CD4-positive, CD25-positive, alpha-beta regulatory T cell (primary cell): ENCODE measurements at regions not wholly inside any gene's neighbourhood (a gene's known extent, or its start where the extent isn't known, plus 50 kb on each side); places are given as distances from the start of the nearest gene placed in this dataset.
A peak's percentile ranks its signal among the peaks of the same experiment; 100 is the strongest.
"Not testable (repeated sequence)": the region's sequence is repeated elsewhere in the genome, so short reads cannot be mapped to it uniquely, and the experiment has no call there.

Experiments
- ATAC-seq, 2 donors: fragments of 150-1000 bp; cut with Tn5 transposase; one replicate each; pipeline ENCODE4 v1.10.0; 2021; ENCODE audit warnings: low read depth in 2 of 2, moderate number of reproducible peaks in 2 of 2, moderate library complexity in 1 of 2
- DNase-seq, 3 donors: peaks; one replicate each; pipeline versions ENCODE4 v3.0.0 to v3.0.0-alpha.2; 2012 to 2022; ENCODE audit warnings: mixed read lengths in 1 of 3
- H3K27ac ChIP-seq: one replicate; pipeline ENCODE4 v1.7.0; 2013; ENCODE audit warnings: mild to moderate bottlenecking, low read length; ENCODE audit not compliant: insufficient read depth, poor library complexity, severe bottlenecking
- H3K27me3 ChIP-seq: one replicate; pipeline ENCODE4 v1.7.0; 2013; ENCODE audit warnings: low read length; ENCODE audit not compliant: control insufficient read depth, insufficient read depth
- H3K36me3 ChIP-seq: one replicate; pipeline ENCODE4 v1.7.0; 2013; ENCODE audit warnings: mild to moderate bottlenecking, low read length, moderate library complexity; ENCODE audit not compliant: control insufficient read depth, insufficient read depth
- H3K4me1 ChIP-seq: 2 replicates; pipeline ENCODE4 v1.7.0; 2013; ENCODE audit warnings: mild to moderate bottlenecking, low read length; ENCODE audit not compliant: insufficient read depth, control insufficient read depth, poor library complexity, severe bottlenecking
- H3K4me3 ChIP-seq: one replicate; pipeline ENCODE4 v1.7.0; 2013; ENCODE audit warnings: low read depth, mild to moderate bottlenecking, low read length, moderate library complexity
- H3K9me3 ChIP-seq, 2 experiments: 1 replicate in 1 of 2; 2 replicates in 1 of 2; pipeline ENCODE4 v1.7.0; 2013; ENCODE audit warnings: low read length in 2 of 2, mild to moderate bottlenecking in 1 of 2, moderate library complexity in 1 of 2; ENCODE audit not compliant: control insufficient read depth in 2 of 2
- H3K27ac Mint-ChIP-seq, 3 donors: one replicate each; pipeline ENCODE4 v1.8.0; 2020 to 2022; ENCODE audit warnings: mild to moderate bottlenecking in 3 of 3, mixed read lengths in 3 of 3, moderate library complexity in 2 of 3
- H3K27me3 Mint-ChIP-seq: one replicate; pipeline ENCODE4 v1.8.0; 2022; ENCODE audit warnings: mild to moderate bottlenecking, mixed read lengths
- H3K36me3 Mint-ChIP-seq: one replicate; pipeline ENCODE4 v1.8.0; 2020; ENCODE audit warnings: mixed read lengths
- H3K4me1 Mint-ChIP-seq, 4 donors: one replicate each; pipeline ENCODE4 v1.8.0; 2020 to 2022; ENCODE audit warnings: mixed read lengths in 4 of 4, mild to moderate bottlenecking in 1 of 4
- H3K4me3 Mint-ChIP-seq, 4 donors: one replicate each; pipeline ENCODE4 v1.8.0; 2020 to 2022; ENCODE audit warnings: mild to moderate bottlenecking in 4 of 4, mixed read lengths in 4 of 4, moderate library complexity in 3 of 4
- H3K9me3 Mint-ChIP-seq, 7 donors: one replicate each; pipeline ENCODE4 v1.8.0; 2020 to 2022; ENCODE audit warnings: mixed read lengths in 7 of 7, mild to moderate bottlenecking in 3 of 7, moderate library complexity in 2 of 7

- not testable (repeated sequence) for H3K27ac Mint-ChIP-seq, DNase-seq, H3K4me3 ChIP-seq, H3K4me3 Mint-ChIP-seq, H3K9me3 Mint-ChIP-seq, H3K9me3 ChIP-seq, ATAC-seq, H3K27me3 Mint-ChIP-seq, H3K4me1 Mint-ChIP-seq, H3K4me1 ChIP-seq, H3K27ac ChIP-seq, H3K36me3 ChIP-seq, H3K27me3 ChIP-seq, H3K36me3 Mint-ChIP-seq
Observed at GRCh38 chr12:9417947-9418668, 189.6 kb downstream of the KLRB1 start.

- H3K4me1 Mint-ChIP-seq, ATAC-seq, H3K36me3 ChIP-seq, H3K27ac ChIP-seq, H3K4me3 ChIP-seq, H3K9me3 ChIP-seq, H3K27ac Mint-ChIP-seq, H3K36me3 Mint-ChIP-seq, H3K27me3 ChIP-seq, H3K4me3 Mint-ChIP-seq, H3K9me3 Mint-ChIP-seq, H3K27me3 Mint-ChIP-seq, H3K4me1 ChIP-seq, DNase-seq: not testable (repeated sequence)
Observed at GRCh38 chr12:9417341-9417740, 190.4 kb downstream of the KLRB1 start.

- H3K4me3 ChIP-seq, H3K4me1 Mint-ChIP-seq, H3K4me3 Mint-ChIP-seq, H3K4me1 ChIP-seq, H3K27me3 ChIP-seq, H3K36me3 Mint-ChIP-seq, H3K27ac Mint-ChIP-seq, H3K9me3 Mint-ChIP-seq, H3K36me3 ChIP-seq, DNase-seq, ATAC-seq, H3K27ac ChIP-seq, H3K27me3 Mint-ChIP-seq, H3K9me3 ChIP-seq: not testable (repeated sequence)
Observed at GRCh38 chr12:9416346-9416745, 191.4 kb downstream of the KLRB1 start.

DNA sequence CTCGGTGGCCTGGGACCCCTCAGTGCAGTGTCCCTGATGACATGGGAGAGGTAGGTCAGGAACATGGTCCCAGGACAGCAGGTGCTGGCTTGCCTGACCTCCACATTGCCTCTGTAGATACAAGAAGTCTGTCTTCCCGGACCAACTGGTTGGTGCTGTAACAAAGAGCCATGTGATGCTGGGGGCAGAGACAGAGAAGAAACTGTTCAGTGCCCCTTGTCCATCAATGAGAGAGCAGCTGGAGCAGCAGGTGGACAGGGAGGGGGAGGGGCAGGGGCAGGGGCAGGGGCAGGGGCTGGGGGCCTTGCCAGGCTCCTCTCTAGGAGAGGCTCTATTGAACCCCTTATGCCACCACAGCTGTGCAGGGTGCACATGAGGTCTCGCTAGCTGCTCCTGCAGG lies 191.8 kb downstream of the KLRB1 start:
- H3K4me1 Mint-ChIP-seq, H3K9me3 Mint-ChIP-seq, H3K27ac ChIP-seq, H3K27me3 Mint-ChIP-seq, H3K27me3 ChIP-seq, H3K4me1 ChIP-seq, H3K4me3 ChIP-seq, DNase-seq, H3K36me3 Mint-ChIP-seq, H3K36me3 ChIP-seq, H3K9me3 ChIP-seq, H3K4me3 Mint-ChIP-seq, ATAC-seq, H3K27ac Mint-ChIP-seq: not testable (repeated sequence)

GRCh38 chr12:9413862-9414261 lies 193.9 kb downstream of the KLRB1 start:
- H3K36me3 ChIP-seq, H3K27me3 ChIP-seq, H3K36me3 Mint-ChIP-seq, H3K4me3 ChIP-seq, H3K4me1 ChIP-seq, H3K9me3 Mint-ChIP-seq, H3K9me3 ChIP-seq, ATAC-seq, H3K4me3 Mint-ChIP-seq, H3K27ac ChIP-seq, H3K27me3 Mint-ChIP-seq, DNase-seq, H3K4me1 Mint-ChIP-seq: not testable (repeated sequence)
- H3K27ac Mint-ChIP-seq: peak overlapping the region in 2 of 3 donors; percentile 74 to 76

- not testable (repeated sequence) for H3K4me1 Mint-ChIP-seq, H3K4me1 ChIP-seq, H3K36me3 Mint-ChIP-seq, H3K36me3 ChIP-seq, H3K27me3 ChIP-seq, H3K27ac ChIP-seq, ATAC-seq, H3K4me3 Mint-ChIP-seq, H3K27me3 Mint-ChIP-seq, H3K9me3 Mint-ChIP-seq, H3K9me3 ChIP-seq, H3K4me3 ChIP-seq, DNase-seq
- H3K27ac Mint-ChIP-seq: peak overlapping the region in 2 of 3 donors; percentile 24 to 78
Observed at GRCh38 chr12:9412459-9412858, 195.3 kb downstream of the KLRB1 start.

DNA sequence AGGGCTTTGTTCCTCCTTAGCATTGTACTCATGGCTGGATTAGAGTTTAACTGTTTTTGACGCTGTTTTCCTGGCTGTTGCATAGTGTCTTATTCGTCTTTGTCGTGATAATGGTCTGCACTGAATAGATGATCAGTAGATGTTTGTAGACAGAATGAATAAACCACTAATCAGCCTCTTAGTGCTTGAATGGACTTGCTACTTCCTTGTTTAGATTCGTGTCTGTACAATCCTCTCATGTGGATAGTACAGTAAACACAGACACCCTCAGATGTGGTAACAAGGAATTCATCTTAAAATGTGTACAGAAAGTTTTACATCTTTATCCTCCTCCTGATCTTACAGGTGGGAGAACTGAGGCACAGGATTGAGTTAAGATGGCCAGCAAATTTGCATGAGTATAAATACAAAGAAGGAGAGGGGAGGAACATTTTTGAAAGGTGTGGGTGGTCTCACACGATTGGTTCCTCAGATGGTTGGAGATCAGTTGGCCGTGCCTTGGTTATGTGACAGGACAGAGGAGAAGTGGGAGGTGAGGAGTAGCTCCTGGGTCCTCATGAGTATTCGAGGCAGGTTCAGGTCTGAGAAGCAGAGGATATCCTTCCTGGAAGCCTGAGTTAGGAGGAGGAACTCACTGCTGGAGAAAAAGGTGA lies 196.0 kb downstream of the KLRB1 start:
- H3K27me3 Mint-ChIP-seq, H3K9me3 ChIP-seq, H3K4me3 Mint-ChIP-seq, H3K36me3 Mint-ChIP-seq, H3K4me3 ChIP-seq, H3K4me1 ChIP-seq, H3K4me1 Mint-ChIP-seq, H3K27ac ChIP-seq, DNase-seq, H3K36me3 ChIP-seq, H3K27me3 ChIP-seq, ATAC-seq, H3K9me3 Mint-ChIP-seq: not testable (repeated sequence)
- H3K27ac Mint-ChIP-seq: peak overlapping the region in 2 of 3 donors; percentile 24 to 78

DNA sequence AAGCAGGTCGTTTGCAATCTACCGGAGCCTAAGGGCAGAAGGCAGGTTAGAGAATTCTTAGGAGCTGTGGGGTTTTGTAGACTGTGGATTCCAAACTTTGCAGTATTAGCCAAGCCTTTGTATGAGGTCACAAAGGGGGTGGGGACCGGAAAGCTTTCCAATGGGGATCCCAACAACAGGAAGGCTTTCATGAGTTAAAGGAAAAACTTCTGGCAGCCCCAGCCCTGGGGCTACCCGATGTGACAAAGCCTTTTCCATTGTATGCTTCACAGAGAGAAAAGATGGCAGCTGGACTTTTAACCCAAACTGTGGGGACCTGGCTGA lies 199.2 kb upstream of the PZP start:
- not testable (repeated sequence) for H3K9me3 Mint-ChIP-seq, H3K27ac ChIP-seq, H3K9me3 ChIP-seq, H3K4me3 Mint-ChIP-seq, H3K36me3 ChIP-seq, H3K36me3 Mint-ChIP-seq, H3K27me3 ChIP-seq, H3K27ac Mint-ChIP-seq, H3K27me3 Mint-ChIP-seq, H3K4me3 ChIP-seq, ATAC-seq, H3K4me1 ChIP-seq, DNase-seq, H3K4me1 Mint-ChIP-seq
